ENCODE measurements at regions not wholly inside any gene's neighbourhood (a gene's known extent, or its start where the extent isn't known, plus 50 kb on each side); places are given as distances from the start of the nearest gene placed in this dataset.

DNA sequence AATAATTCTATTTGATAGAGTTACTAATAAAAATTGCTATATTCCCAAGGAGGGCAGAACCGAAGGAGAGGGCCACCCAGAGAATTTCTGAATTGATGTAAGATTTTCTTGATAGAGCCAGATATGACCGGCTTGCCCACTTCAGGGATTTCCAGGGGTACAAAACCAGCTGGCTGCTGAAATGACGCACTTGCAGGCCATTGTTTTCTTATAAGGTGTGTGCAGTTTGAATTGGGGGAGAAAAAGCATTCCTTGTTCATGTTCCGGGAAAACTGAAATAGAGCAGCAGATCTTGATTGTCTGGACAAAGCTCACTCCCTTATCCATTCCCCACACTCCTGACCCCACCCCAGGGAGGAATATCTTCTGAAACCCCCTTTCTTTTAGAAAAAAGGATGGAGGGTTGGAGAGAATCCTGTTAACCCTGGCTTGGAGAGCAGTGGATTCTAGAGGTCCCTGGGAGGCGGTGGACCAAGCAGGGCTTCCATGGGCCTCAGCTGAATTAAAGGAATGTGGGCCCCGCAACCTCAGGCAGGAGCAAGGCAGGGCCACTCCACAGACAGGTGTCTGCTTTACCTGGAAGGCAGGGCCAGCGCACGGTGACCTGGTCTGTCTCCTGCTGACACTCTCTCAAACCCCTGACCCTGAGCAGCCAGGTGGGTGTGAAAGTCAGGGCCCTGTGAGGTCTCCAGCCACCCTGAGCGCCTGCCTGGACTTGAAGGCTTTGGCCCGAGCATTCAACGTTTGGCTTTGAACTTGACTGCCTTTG lies 96.4 kb downstream of the TMEM170B start:
- peak in 2 of 10 donors; percentile 39 to 81 for DNase-seq
- intact Hi-C loops (cut with DNase I) = no loop called here

DNA sequence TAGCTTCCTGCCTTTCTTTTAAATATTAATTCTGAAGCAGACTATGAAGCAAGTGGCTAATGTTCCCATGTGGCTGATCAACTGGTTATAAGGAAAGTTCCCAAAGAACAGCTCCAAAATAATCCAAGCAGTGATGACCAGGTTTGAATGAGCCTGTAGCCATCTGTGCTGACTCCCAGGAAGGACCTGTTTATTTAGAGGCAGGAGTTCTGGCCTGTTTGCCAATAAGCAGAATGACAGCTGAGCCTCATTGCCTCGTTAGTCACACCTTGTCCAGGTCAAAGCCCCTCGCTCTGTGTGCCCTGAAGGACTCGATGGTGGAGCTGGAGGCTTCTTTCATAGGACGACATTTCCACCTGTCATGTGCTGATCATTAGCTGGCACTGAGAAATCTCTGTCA lies 97.4 kb downstream of the TMEM170B start:
- intact Hi-C loops (cut with DNase I) = no loop called here
- DNase-seq = no peak

DNA sequence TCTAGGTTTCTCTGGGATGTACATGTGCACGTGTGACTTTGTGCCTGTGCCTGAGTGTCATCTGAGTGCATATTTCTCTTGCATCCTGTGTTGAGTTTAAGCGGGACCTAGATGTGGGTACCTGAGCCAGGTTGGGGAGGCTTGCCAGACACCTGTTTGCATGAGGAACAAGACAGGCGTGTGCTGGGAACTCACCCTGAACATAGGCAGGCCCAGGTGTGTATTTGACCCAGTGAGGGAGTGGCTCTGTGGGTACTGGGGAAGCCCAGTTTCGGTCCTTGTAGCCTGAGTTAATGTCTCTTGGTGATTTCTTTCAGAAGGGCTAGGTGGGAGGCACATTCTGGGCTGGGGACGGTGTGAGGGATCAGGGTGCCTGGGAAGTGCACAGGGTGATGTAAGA lies 98.6 kb downstream of the TMEM170B start:
- intact Hi-C loops (cut with DNase I) = no loop called here
- no peak for DNase-seq

DNA sequence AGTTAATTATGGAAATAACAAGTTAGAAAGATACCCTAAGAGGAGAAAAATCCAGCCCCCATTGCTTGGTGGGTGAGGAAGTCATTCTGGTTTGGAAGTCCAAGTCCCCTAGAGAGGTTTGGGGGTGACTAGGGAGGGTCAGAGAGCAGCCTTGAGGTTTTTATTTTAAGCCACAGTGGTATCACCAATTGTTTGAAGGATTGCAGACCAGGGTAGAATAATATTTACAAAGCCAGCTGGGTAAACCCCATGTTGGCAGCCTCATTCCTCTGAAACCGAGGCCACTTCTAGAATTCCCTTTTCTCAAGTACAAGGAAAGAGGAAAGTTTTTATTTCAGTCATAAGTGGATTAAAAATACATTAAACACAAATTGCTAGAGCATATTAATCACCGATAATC lies 99.7 kb downstream of the TMEM170B start:
- intact Hi-C loops (cut with DNase I) = no loop called here
- DNase-seq = no peak

DNA sequence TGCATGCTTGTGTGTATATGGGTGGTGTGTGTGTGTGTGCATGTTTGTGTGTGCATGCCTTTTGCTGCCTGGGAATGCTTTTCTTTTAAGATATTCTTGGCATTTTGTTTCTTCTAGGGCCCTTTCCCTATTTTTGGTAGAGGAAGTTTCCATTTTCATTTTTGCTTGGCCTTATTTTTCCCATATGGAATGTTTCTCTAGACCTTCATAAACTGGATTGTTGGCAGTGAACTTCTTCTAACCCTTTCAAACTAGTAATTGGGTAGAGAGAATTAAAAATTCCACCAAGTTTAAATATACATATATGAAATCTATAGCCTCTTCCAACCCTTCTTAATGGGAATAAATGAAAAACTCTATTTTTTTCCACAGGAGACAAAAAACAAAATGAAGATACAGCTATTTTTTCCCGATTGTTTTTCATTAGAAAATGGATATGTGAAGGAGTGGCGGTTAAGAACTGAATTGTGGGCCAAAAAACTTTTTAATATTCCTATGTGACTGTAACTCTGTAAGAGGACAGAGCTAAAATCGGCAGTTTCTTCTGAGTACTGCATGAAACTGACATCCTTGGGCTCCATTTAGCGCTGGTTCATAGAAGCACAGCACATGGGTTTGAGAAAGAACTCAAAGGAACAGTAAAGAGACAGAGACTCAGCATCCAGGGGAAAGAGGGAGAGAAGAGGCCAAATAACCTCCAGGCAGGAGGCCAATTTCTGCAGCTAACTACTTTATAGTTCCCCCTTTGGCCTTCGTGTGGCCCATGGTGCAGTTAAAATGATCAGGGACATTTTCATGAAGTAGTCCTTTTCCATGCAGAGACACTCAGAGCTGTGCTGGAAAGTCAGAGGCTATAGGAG lies 102.1 kb downstream of the TMEM170B start:
- no peak for DNase-seq
- intact Hi-C loops (cut with DNase I) = no loop called here

DNA sequence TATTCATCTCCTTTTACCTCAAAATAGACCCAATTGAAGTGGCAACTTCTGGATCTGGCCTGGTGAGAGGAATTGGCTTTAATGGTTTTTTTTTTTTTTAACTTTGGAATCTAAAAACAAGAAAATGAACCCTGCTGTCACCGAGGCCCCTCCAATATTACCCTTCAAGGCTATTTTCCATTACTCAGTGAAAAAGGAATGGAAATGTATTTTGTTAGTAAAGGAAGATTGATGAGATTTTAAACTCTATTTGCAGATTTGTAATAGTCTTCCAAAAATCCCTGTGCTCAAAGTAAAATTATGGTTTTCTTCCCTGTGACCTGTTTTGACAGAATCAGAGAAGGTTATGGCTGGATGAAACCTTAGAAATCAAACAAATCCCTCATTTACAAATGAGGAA lies 102.9 kb downstream of the TMEM170B start:
- DNase-seq = no peak
- intact Hi-C loops (cut with DNase I) = no loop called here

DNA sequence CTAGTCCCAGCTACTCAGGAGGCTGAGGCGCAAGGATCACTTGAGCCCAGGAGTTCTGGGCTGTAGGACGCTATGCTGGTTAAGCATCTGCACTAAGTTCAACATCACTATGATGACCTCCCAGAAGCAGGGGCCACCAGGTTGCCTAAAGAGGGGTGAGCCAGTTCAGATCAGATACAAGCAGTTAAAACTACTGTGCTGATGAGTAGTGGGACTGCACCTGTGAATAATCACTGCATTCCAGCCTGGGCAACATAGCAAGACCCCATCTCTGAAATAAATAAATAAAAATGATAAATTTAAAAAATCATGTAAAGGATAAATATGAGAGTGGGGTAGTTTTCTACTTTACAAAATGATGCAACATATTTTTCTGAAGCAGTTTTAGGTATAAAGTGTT lies 106.5 kb downstream of the TMEM170B start:
- no peak for DNase-seq
- intact Hi-C loops (cut with DNase I) = no loop called here

DNA sequence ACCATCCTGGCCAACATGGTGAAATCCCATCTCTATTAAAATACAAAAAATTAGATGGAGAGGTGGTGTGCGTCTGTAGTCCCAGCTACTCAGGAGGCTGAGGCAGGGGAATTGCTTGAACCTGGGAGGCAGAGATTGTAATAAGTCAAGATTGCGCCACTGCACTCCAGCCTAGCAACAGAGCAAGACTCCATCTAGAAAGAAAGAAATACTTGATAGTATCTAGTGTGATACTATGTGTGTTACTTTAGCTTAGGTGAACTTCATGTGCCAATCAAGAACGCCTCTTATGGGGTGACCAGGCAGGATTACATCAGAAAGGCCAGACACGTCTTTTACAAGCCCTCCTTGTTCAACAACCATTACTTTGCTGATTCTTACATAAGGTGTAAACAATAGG lies 107.1 kb downstream of the TMEM170B start:
- no peak for DNase-seq
- intact Hi-C loops (cut with DNase I) = no loop called here

DNA sequence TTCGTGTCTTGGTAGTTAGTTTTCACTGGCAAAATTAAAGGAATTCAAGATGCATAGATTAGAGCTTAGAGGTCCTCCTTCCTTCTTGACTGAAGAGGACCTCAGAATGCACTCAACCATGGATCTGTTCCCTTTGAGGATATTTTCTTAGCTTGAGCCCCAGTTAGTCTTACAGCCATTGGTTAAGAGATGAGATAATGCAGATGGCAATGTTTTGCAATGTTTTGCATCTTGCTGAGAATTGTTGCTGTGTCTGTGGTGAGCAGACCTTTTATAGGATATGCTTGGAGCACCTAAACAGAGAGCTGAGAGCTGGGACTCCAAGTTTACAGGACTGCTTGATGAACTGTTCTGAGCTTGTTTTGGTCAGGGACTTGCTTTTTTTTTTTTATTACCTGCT lies 107.5 kb downstream of the TMEM170B start:
- no peak for DNase-seq
- intact Hi-C loops (cut with DNase I) = no loop called here

DNA sequence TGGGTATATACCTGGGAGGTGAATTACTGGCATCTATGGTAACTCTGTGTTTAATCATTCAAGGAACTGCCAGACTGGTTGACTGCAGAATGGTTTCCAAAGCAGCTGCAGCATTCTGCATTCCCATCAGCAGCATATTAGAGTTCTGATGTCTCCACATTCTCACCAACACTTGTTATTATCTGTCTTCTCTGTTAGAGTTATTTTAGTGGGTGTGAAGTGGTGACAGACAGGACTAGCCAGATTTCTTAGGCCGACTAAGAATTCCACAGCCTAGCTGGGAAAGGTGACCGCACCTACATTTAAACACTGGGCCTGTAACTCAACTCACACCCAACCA lies 110.9 kb downstream of the TMEM170B start:
- DNase-seq = no peak
- intact Hi-C loops (cut with DNase I) = no loop called here

DNA sequence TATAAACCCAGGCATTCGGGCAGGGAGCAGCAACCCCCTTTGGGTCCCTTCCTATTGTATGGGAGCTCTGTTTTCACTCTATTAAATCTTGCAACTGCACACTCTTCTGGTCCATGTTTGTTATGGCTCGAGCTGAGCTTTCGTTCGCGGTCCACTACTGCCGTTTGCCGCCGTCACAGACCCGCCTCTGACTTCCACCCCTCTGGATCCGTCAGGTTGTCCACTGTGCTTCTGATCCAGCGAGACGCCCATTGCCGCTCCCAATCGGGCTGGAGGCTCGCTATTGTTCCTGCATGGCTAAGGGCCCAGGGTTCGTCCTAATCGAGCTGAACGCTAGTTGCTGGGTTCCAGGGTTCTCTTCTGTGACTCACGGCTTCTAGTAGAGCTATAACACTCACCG lies 111.3 kb downstream of the TMEM170B start:
- intact Hi-C loops (cut with DNase I) = no loop called here
- peak in 1 of 10 donors; percentile 64 for DNase-seq

DNA sequence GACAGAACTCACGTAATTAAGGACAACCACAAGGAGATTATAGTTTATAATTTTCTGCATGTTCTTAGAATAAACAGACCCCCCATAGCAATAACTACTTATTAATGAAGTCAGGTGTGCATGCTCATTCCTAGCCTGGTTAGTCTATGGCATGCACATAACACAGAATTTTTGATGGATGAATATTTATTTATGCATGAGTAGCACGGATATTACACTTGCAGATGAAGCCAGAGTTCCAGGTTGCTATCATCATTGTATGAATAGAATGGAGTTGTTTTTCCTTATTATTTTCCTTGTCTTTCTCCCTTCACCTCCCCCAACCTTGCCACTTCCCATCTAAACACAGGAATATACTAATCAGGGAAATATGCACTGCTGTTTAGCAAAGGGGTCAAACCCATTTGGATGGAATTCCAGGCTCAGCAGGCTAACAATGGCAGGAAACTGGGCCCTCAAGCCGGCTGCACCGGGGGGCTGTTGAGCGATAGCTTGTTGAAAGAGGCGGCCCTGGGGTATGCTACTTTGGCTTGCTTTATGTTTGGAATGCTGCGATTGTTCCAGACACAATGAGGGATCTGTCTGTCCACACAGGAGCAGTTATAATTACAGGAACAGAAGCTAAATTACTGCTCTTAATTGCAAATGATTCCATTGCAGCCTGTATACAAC lies 112.6 kb downstream of the TMEM170B start:
- no peak for DNase-seq
- intact Hi-C loops (cut with DNase I) = loop anchor here (10.0 kb wide), 1 partner anchor 385 kb away; no protein-coding TSS in a partner anchor

DNA sequence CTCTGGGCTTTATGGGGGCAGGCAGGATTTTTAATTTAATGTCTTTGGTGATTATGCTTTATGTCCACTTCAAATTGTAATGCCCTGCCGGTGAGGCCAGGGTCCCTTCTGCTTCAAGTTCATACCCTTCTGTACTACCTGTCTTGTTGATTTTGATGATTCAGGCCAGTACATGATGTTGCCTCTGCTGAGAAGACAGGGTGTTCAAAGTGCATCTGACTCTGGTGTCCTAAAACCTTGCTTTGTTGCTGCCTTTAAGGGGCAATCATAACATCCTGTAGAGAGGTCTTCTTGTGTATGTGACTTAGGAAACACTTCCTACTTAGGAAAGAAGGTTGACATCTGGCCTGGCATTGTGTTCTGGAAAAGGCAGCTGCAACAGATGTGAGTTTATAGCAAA lies 113.2 kb downstream of the TMEM170B start:
- intact Hi-C loops (cut with DNase I) = loop anchor here (10.0 kb wide), 1 partner anchor 384 kb away; no protein-coding TSS in a partner anchor
- no peak for DNase-seq

DNA sequence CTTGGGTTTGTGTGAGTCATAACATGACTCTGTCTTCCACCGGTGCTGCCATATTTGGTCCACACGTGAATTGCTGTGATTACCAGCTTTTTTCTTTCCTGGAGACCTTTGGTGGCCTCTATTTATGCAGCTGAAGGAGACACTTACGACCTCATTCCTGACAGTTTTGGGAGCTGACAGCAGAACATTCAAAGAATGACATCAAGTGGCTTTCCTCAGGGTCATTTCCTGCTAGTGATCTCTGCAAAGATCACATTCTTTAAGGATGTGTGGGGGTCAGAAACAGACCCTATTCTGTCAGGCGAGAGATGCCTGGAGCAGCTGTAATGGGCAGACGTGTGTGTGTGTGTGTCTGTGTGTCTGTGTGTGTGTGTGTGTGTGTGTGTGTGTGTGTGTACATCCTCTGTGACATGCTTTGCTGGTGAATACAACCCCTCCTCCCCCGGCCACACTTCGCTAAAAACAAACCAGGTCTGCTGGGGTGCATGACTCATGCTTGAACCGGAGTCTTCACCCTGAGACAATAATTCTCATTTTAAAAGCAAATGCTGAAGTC lies 115.6 kb downstream of the TMEM170B start:
- intact Hi-C loops (cut with DNase I) = loop anchor here (10.0 kb wide), 1 partner anchor 382 kb away; no protein-coding TSS in a partner anchor

DNA sequence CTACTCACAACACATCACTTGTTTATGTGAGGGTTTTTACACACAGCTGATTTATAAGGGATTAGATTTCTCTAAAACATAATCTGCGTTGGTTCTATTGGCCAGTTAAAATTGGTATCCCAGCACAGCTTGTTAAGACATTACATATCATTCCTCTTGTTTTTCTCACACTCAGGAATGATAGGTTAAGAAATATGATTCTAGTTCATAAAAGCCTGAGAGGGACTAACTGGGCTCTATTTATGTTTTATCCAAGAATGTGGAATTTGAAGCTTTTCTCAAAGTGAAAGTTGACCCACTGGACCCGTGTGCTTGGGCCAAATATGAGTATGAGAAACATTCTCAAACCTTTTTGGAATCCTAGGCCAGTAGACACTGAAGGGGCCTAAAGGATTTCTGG lies 117.3 kb downstream of the TMEM170B start:
- intact Hi-C loops (cut with DNase I) = loop anchor here (1.0 to 10.0 kb wide), 3 partner anchors 380 to 952 kb away; no protein-coding TSS in a partner anchor
- no peak for DNase-seq

More for the DNA sequence above, 115.6 kb downstream of the TMEM170B start:
- peak in 1 of 10 donors; percentile 66 for DNase-seq

DNA sequence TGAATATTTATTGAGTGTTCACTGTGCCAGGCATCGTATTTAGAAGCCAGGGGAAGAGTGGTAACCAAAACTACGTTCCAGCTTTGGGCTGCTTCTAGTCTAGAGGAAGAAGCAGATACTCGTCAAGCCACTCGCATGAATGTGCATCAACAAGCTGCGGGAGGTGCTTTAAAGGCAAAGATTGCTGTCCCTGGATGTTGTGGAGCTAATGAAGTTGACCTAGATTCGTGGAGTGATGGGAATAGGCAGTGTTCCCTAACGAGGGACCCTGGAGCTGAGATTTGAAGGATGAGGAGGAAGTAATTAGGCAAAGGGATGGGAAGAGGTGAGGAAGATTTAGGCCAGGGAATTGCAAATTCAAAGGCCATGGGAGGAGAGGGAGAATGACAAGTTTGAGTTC lies 118.9 kb downstream of the TMEM170B start:
- intact Hi-C loops (cut with DNase I) = loop anchor here (5.0 to 10.0 kb wide), 2 partner anchors 378 to 951 kb away; no protein-coding TSS in a partner anchor
- DNase-seq = no peak

DNA sequence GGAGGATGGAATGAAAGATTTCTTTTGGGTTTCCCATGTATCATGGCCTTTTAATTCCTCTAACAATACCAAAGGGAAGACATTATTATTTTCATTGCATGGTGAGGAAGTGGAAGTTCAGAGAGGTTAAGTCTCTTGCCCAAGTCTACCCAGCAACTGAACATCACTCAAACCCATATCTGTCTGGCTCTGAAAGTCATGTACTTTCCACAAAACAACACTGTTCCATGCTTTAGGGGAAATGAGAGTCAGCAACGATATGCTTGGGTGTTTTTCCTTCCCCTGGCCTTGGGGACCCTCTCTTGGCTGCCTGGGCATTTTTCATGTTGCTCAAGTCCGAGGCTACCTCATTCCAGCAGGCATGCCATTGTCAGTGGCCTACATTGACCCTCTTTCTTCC lies 118.8 kb downstream of the ADTRP start:
- no peak for DNase-seq
- intact Hi-C loops (cut with DNase I) = loop anchor here (5.0 to 10.0 kb wide), 2 partner anchors 375 to 948 kb away; no protein-coding TSS in a partner anchor

DNA sequence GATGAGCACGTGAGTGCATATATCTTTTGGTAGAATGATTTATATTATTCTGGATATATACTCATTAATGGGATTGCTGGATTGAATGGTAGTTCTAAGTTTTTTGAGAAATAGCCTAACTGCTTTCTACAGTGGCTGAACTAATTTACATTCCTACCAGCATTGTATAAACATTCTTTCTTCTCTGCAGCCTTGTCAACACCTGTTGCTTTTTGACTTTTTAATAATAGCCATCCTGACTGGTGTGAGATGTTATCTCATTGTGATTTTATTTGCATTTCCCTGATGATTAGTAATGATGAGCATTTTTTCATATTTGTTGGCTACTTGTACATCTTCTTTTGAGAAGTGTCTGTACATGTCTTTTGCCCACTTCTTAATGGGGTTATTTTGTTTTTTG lies 116.3 kb downstream of the ADTRP start:
- DNase-seq = no peak
- intact Hi-C loops (cut with DNase I) = no loop called here

DNA sequence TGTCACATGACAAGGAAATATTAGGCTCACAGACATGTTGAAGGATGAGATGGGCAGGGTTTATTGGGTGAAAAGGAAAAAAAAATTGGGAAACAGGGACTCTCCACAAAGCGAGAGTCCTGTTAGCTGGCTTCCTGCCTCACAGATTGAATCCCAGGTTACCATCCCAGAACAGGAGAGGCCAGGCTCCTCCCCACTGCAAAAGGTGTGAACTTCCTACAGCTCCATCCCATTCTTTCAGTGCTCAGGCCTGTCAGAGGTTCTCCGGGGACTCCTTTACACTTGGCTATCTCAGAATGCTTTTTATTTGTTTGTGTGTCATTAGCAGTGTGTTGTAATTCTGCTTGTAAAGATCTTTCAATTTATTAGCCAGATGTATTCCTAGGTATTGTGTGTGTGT lies 115.1 kb downstream of the ADTRP start:
- no peak for DNase-seq
- intact Hi-C loops (cut with DNase I) = no loop called here

Measured in posterior cingulate gyrus (tissue), 11 donors.